NCI-H187 (cell line): ENCODE measurements at regions not wholly inside any gene's neighbourhood (a gene's known extent, or its start where the extent isn't known, plus 50 kb on each side); places are given as distances from the start of the nearest gene placed in this dataset.

Experiments used
- DNase-seq, 2 experiments: peaks; one replicate each; lab custom pipeline; 2025; lab: John Stamatoyannopoulos, UW

- no peak for DNase-seq
Observed at GRCh38 chr2:160632084-160632975, 138.7 kb upstream of the RBMS1 start.

GRCh38 chr2:160634436-160634835 lies 140.8 kb upstream of the RBMS1 start:
- DNase-seq = no peak

GRCh38 chr2:160635488-160635887 lies 141.9 kb upstream of the RBMS1 start:
- no peak for DNase-seq

GRCh38 chr2:160639472-160639871 lies 145.9 kb upstream of the RBMS1 start:
- DNase-seq = no peak

GRCh38 chr2:160646684-160647444 lies 153.3 kb upstream of the RBMS1 start:
- DNase-seq = no peak

GRCh38 chr2:160647967-160648685 lies 154.5 kb upstream of the RBMS1 start:
- DNase-seq = no peak

- DNase-seq = no peak
Observed at GRCh38 chr2:160649698-160650097, 156.1 kb upstream of the RBMS1 start.

- no peak for DNase-seq
Observed at GRCh38 chr2:160650196-160651118, 156.8 kb upstream of the RBMS1 start.

GRCh38 chr2:160651416-160652200 lies 158.0 kb upstream of the RBMS1 start:
- DNase-seq = no peak

GRCh38 chr2:160652236-160652635 lies 158.6 kb upstream of the RBMS1 start:
- no peak for DNase-seq

GRCh38 chr2:160657196-160657595 lies 163.6 kb upstream of the RBMS1 start:
- no peak for DNase-seq

- DNase-seq = no peak
Observed at GRCh38 chr2:160658851-160659250, 165.2 kb upstream of the RBMS1 start.

- no peak for DNase-seq
Observed at GRCh38 chr2:160660741-160661140, 167.1 kb upstream of the RBMS1 start.

GRCh38 chr2:160664603-160665140 lies 171.1 kb upstream of the RBMS1 start:
- DNase-seq = no peak

GRCh38 chr2:160666154-160667060 lies 172.8 kb upstream of the RBMS1 start:
- no peak for DNase-seq

- no peak for DNase-seq
Observed at GRCh38 chr2:160667811-160668210, 174.2 kb upstream of the RBMS1 start.

- no peak for DNase-seq
Observed at GRCh38 chr2:160670618-160671017, 177.0 kb upstream of the RBMS1 start.

- no peak for DNase-seq
Observed at GRCh38 chr2:160672211-160672610, 178.6 kb upstream of the RBMS1 start.

- no peak for DNase-seq
Observed at GRCh38 chr2:160674146-160674750, 180.6 kb upstream of the RBMS1 start.
